Cardiac fibroblast (primary cell): ENCODE measurements at regions not wholly inside any gene's neighbourhood (a gene's known extent, or its start where the extent isn't known, plus 50 kb on each side); places are given as distances from the start of the nearest gene placed in this dataset.

Source experiments
- DNase-seq, 2 donors: peaks; one replicate each; pipeline versions ENCODE4 v3.0.0 to v3.0.0-alpha.2; 2010; ENCODE audit warnings: low read depth in 2 of 2
- H3K4me3 ChIP-seq, 2 donors: replicated peaks in 1 of 2; 1 replicate in 1 of 2; 2 replicates in 1 of 2; pipeline ENCODE4 v1.5.1; 2011; ENCODE audit warnings: low read depth in 2 of 2, low read length in 2 of 2, mild to moderate bottlenecking in 2 of 2, moderate library complexity in 1 of 2
- TF ChIP-seq, protein P1 (sequence below): IDR thresholded peaks from one replicate; pipeline ENCODE4 v1.5.1; 2011; ENCODE audit warnings: low read depth, mild to moderate bottlenecking, low read length, inconsistent platforms

DNA sequence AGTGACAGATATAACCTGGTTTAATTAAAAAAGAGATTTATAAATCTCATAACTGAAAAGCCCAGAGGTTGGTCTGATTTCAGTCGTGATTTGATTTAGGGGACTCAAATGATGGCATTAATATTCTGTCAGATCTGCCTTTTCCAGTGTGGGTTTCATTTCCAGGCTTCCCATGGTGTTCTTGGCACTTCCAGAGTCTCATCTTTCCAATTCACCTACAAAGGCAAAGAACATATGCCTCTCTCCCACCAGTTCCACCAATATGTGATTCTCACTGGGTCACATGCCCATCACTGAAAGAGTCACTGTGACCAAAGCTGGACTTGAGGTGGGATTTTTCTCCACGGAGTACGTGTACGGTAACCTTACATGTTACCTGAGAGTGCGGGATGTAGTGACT is 137.4 kb upstream of the IL12B start:
- H3K4me3 ChIP-seq = no peak overlapping the region
- TF ChIP-seq, protein P1, sequence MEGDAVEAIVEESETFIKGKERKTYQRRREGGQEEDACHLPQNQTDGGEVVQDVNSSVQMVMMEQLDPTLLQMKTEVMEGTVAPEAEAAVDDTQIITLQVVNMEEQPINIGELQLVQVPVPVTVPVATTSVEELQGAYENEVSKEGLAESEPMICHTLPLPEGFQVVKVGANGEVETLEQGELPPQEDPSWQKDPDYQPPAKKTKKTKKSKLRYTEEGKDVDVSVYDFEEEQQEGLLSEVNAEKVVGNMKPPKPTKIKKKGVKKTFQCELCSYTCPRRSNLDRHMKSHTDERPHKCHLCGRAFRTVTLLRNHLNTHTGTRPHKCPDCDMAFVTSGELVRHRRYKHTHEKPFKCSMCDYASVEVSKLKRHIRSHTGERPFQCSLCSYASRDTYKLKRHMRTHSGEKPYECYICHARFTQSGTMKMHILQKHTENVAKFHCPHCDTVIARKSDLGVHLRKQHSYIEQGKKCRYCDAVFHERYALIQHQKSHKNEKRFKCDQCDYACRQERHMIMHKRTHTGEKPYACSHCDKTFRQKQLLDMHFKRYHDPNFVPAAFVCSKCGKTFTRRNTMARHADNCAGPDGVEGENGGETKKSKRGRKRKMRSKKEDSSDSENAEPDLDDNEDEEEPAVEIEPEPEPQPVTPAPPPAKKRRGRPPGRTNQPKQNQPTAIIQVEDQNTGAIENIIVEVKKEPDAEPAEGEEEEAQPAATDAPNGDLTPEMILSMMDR = no peak
- no peak for DNase-seq

DNA sequence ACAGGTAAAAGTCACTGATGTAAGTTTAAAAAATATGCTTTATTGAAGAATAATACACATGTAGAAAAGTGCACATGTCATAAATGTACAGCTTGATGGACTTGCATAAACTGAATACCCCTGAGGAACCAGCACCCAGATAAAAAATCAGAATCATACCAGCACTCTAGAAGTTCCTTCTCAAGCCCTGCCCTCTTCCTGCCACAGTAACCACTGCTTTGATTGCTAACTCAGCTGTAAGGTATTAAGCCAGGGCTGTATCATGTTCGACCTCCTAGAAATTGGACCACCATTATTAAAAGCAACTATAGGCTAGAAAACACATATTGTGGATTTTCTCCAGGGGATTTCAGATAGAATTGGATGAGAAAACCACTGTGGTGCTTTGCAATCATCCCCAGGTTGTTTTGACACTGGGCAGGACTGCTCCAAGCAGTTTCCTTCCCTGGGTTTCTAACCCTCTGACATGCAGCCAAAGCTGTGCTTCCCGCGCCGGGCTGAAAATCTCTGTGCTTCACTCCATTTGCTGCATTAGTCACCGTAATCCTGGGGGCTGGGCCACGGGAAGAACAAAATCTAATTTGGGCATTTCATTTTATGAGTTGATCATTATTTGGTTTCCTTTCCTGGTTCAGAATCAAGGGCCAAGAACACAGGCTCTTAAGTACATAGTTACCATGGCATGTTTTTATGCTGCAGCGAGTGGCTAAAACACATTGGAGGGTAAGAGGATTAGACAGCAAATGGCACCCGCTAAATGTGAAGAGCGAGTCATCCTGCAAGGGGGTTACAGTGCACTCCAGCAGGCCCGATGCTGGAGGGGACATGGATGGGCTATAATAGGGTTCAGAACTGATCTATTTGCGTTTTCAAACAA is 139.4 kb upstream of the IL12B start:
- DNase-seq = no peak
- H3K4me3 ChIP-seq = no peak overlapping the region
- TF ChIP-seq, protein P1 = no peak

DNA sequence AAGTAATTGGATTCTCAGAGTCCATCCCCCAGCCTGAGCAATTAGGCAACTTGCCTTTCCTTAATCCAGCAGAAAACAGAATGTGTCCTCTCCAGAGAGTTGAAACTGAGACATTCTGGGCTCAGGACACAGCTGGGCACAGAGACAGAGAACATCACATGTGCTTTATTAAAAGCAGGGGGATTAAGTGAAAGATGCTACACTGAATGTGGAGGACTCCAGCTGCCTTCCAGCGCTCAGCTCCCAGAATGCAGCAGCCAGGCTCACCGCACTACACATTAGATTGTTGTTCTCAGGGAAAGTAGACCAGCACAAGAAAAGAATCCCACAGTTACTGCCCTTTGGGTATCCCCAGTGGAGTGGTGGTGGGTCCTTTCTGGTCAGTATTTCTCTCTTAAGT is 141.6 kb upstream of the IL12B start:
- H3K4me3 ChIP-seq = no peak overlapping the region
- TF ChIP-seq, protein P1 = no peak
- peak in 1 of 2 donors; percentile 16 for DNase-seq

DNA sequence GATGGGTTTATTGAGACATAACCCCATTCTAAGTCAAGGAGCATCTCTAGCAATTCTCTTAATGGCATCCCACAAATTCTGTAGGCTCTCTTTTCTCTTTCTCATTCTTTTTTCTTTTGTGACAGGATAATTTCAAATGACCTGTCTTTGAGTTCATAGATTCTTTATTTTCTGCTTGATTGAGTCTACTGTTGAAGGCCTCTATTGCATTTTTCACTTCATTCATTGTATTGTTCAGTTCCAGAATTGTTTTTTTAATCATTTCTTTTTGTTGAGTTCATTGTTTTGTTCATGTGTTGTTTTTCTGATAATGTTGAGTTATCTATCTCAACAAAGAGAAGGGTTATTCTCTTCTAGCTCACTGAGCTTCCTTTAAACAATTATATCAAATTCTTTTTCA is 144.7 kb upstream of the IL12B start:
- TF ChIP-seq, protein P1 = no peak
- no peak for DNase-seq
- no peak overlapping the region for H3K4me3 ChIP-seq

DNA sequence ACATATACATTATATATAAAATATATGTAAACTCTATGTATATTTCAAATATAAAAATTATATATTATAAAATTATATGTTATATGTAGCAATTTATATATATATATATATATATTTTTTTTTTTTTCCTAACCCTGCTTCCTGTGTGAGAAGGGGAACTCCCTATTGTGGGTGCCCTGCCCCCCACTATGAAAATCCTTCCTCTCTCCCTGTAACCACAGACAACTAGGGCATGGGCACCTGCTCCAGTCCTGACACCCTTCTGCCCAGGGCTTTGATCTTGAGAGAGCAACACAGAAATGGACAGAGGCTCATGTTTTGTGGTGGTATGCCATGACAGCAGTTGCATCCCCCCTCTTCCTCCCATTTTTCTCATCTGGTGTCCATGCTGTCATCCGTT is 148.7 kb upstream of the IL12B start:
- no peak overlapping the region for H3K4me3 ChIP-seq
- no peak for DNase-seq
- TF ChIP-seq, protein P1 = no peak

DNA sequence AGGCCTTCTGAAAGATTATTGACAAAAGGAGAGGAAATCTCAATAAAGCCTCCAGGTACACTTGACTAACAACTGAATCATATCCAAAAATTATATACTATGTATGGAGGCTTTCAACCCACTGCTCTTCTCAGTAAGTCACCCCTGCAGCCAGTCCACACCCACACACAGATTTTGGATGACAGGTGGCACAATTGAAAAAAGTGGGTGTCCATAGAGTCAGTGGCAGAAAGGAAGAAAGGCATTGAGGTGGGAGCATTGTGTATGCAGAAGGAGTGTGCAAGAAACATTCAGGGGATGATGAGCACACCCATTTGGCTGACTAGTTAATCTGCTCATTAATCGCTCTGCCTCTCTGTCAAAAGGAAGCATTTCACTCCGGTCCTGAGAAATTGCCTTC is 150.6 kb upstream of the IL12B start:
- no peak overlapping the region for H3K4me3 ChIP-seq
- DNase-seq = no peak
- TF ChIP-seq, protein P1 = no peak
